KMS-11 (cell line): ENCODE measurements at regions not wholly inside any gene's neighbourhood (a gene's known extent, or its start where the extent isn't known, plus 50 kb on each side); places are given as distances from the start of the nearest gene placed in this dataset.

Experiments used
- H2AFZ ChIP-seq: fragments of 200-600 bp; sonication (generic); 2 replicates; pipeline ENCODE4 v1.6.1; 2016; ENCODE audit warnings: antibody characterized with exemption, mixed run types, low read depth
- H3K27ac ChIP-seq: fragments of 200-600 bp; sonication (generic); 2 replicates; pipeline ENCODE4 v1.6.1; 2016; ENCODE audit warnings: mild to moderate bottlenecking, mixed run types
- H3K27me3 ChIP-seq: fragments of 200-600 bp; sonication (generic); 2 replicates; pipeline ENCODE4 v1.6.1; 2017; ENCODE audit warnings: mild to moderate bottlenecking, low read depth, mixed run types, moderate library complexity; ENCODE audit not compliant: insufficient read depth
- H3K36me3 ChIP-seq: fragments of 200-600 bp; sonication (generic); 2 replicates; pipeline ENCODE4 v1.6.1; 2017; ENCODE audit warnings: mild to moderate bottlenecking, mixed run types; ENCODE audit not compliant: insufficient read depth
- H3K4me1 ChIP-seq: fragments of 200-600 bp; sonication (generic); 2 replicates; pipeline ENCODE4 v1.6.1; 2016; ENCODE audit warnings: mild to moderate bottlenecking, low read depth, mixed run types; ENCODE audit not compliant: poor library complexity, severe bottlenecking
- H3K4me2 ChIP-seq: fragments of 200-600 bp; sonication (generic); 2 replicates; pipeline ENCODE4 v1.7.0; 2016; ENCODE audit warnings: mild to moderate bottlenecking, mixed run types
- H3K4me3 ChIP-seq: fragments of 200-600 bp; sonication (generic); IDR thresholded peaks from 2 replicates; pipeline ENCODE4 v1.6.1; 2017; ENCODE audit warnings: low read depth, low read length, mixed read lengths; ENCODE audit not compliant: insufficient read depth
- H3K79me2 ChIP-seq: fragments of 200-600 bp; sonication (generic); 2 replicates; pipeline ENCODE4 v1.6.1; 2016; ENCODE audit warnings: low read depth, mixed run types; ENCODE audit not compliant: insufficient read depth
- H3K9ac ChIP-seq: fragments of 200-600 bp; sonication (generic); 2 replicates; pipeline ENCODE4 v1.6.1; 2016; ENCODE audit warnings: mild to moderate bottlenecking, mixed run types
- H4K20me1 ChIP-seq: fragments of 200-600 bp; sonication (generic); 2 replicates; pipeline ENCODE4 v1.6.1; 2016; ENCODE audit warnings: mild to moderate bottlenecking, mixed run types; ENCODE audit not compliant: insufficient read depth
- CTCF ChIP-seq: fragments of 200-600 bp; sonication (generic); conservative IDR thresholded peaks from 2 replicates; pipeline ENCODE4 v1.6.1; 2017; ENCODE audit warnings: low read depth, mild to moderate bottlenecking, antibody characterized with exemption, low read length, moderate library complexity, mixed read lengths

DNA sequence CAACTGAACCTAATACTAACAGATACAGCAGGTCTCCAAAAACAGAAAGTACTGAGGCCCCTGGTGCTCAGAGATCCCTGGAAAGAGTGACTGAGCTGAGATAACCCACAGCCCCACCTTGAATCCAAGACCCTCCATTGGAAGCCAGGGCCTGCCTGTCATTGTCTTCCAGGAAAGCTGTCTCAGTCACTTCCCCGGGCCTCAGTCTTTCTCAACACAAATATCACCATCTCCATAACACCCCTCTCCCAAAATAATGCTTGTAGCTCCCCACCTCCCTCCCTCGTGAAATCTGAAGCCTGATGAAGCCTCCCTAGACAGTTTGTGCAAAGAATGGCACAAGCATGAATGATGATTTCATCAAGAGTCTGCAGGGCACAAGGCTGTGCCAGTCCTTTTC, 138.2 kb upstream of the LRFN2 start:
- Histone ChIP-seq H3K4me1 (no peaks in the 10 kb centered on the region), H3K27me3 (no peaks in the 10 kb centered on the region), H3K27ac (no peak overlapping the region), H3K79me2 (no peaks in the 10 kb centered on the region), H3K9ac (no peak overlapping the region), H4K20me1 (no peaks in the 10 kb centered on the region), H3K36me3 (no peaks in the 10 kb centered on the region), H3K4me3 (no peak overlapping the region), H3K4me2 (no peak overlapping the region), H2AFZ (no peak overlapping the region)
- TF ChIP-seq CTCF = no peak

- Histone ChIP-seq H4K20me1 (no peaks in the 10 kb centered on the region), H3K4me3 (no peak overlapping the region), H3K27me3 (no peaks in the 10 kb centered on the region), H3K9ac (no peak overlapping the region), H3K4me2 (no peak overlapping the region), H3K79me2 (no peaks in the 10 kb centered on the region), H3K36me3 (no peaks in the 10 kb centered on the region), H2AFZ (no peak overlapping the region), H3K4me1 (no peaks in the 10 kb centered on the region), H3K27ac (no peak overlapping the region)
- no peak for TF ChIP-seq CTCF
These were observed 137.7 kb upstream of the LRFN2 start for GRCh38 chr6:40724886-40725285.

DNA sequence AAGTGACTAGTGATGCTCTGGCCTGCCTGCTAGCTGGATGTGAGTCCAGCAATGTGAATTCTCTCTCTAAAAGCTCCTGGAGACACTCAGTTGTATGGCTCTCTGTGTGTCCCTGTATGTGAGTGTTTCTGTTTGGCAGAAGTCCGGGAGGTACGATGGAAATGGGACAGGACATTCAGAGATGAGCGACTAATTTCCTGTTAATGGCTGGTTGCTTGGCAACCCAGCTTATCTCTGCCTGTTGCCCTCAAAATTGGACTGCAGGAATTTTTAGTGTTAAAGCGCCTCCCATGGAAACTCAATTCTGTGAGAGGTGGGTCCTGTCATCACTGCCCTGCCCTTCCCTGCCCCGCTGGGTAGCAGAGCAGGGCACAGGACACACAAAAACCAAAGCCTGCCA, 136.8 kb upstream of the LRFN2 start:
- Histone ChIP-seq H3K27ac (no peak overlapping the region), H2AFZ (no peak overlapping the region), H3K79me2 (no peaks in the 10 kb centered on the region), H3K4me3 (no peak overlapping the region), H3K27me3 (no peaks in the 10 kb centered on the region), H3K4me2 (no peak overlapping the region), H4K20me1 (no peaks in the 10 kb centered on the region), H3K36me3 (no peaks in the 10 kb centered on the region), H3K9ac (no peak overlapping the region), H3K4me1 (no peaks in the 10 kb centered on the region)
- no peak for TF ChIP-seq CTCF

DNA sequence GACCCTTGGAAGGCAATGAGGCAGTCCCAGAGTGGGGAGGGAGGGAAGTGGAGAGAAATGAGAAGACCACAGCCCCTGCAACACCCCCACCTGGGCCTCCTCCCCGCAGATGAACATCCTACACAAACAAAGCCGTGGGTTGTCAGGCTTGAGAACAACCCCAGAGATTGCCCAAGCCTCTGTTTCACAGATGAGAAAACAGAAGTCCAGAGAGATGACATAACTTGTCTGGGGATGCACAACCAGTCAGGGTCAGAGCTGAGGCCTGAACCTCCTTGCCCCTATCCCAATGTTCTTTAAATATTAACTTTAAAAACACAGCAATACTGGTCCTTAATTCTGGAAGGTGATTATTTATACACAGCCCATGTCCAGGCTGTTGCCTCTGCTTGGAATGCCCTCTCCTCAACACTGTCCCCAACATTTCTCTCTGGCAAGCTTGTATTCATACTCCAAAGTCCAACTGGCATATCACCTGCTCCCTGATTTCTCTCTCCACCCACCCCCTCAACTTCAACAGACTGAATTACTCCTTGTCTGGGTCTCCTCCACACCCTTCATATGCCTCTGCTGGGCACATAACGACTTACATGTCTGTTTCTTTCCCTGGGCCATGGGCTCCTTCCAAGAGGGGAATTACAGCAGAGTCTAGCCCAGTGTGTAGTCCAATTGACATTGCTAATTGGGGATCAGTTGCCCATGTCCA, 135.5 kb upstream of the LRFN2 start:
- Histone ChIP-seq H3K4me3 (no peak overlapping the region), H3K9ac (no peak overlapping the region), H4K20me1 (no peaks in the 10 kb centered on the region), H3K4me1 (no peaks in the 10 kb centered on the region), H3K79me2 (no peaks in the 10 kb centered on the region), H3K27me3 (no peaks in the 10 kb centered on the region), H3K27ac (no peak overlapping the region), H3K4me2 (no peak overlapping the region), H2AFZ (no peak overlapping the region), H3K36me3 (no peaks in the 10 kb centered on the region)
- no peak for TF ChIP-seq CTCF
